Keratinocyte (primary cell): ENCODE measurements at regions not wholly inside any gene's neighbourhood (a gene's known extent, or its start where the extent isn't known, plus 50 kb on each side); places are given as distances from the start of the nearest gene placed in this dataset.

Source experiments
- DNase-seq: peaks from one replicate; pipeline ENCODE4 v3.0.0-alpha.2; 2011; ENCODE audit warnings: low read depth, missing footprints, low spot score
- FAIRE-seq: peaks from 2 replicates; lab custom pipeline; 2011; peaks lifted over from hg19 to GRCh38; lab: Jason Lieb, UNC
- H2AFZ ChIP-seq: 2 replicates; pipeline ENCODE4 v1.6.0; 2012; ENCODE audit warnings: low read length, control low read depth, inconsistent platforms; ENCODE audit not compliant: control insufficient read depth
- H3K27ac ChIP-seq: 2 replicates; pipeline ENCODE4 v1.5.1; 2011; ENCODE audit warnings: low read length; ENCODE audit not compliant: control insufficient read depth, insufficient read depth
- H3K27me3 ChIP-seq: 3 replicates; pipeline ENCODE4 v1.6.0; 2011; ENCODE audit warnings: low read length; ENCODE audit not compliant: control insufficient read depth, insufficient read depth; ENCODE audit errors: extremely low read depth
- H3K36me3 ChIP-seq, 2 experiments: 2 replicates in 1 of 2; 3 replicates in 1 of 2; pipeline ENCODE4 v1.5.1; 2011; ENCODE audit warnings: low read length in 2 of 2, mild to moderate bottlenecking in 1 of 2; ENCODE audit not compliant: control insufficient read depth in 2 of 2, insufficient read depth in 2 of 2; ENCODE audit errors: extremely low read depth in 1 of 2
- H3K4me1 ChIP-seq: 3 replicates; pipeline ENCODE4 v1.5.1; 2011; ENCODE audit warnings: low read length; ENCODE audit not compliant: control insufficient read depth, insufficient read depth; ENCODE audit errors: extremely low read depth
- H3K4me2 ChIP-seq: 3 replicates; pipeline ENCODE4 v1.6.0; 2011; ENCODE audit warnings: low read depth, low read length; ENCODE audit not compliant: control insufficient read depth, insufficient read depth; ENCODE audit errors: extremely low read depth
- H3K4me3 ChIP-seq, 3 experiments: fragments of 200-600 bp in 1 of 3; sonication (generic) in 1 of 3; 2 replicates in 2 of 3; 3 replicates in 1 of 3; pipeline ENCODE4 v1.5.1; 2011 to 2016; ENCODE audit warnings: low read length in 3 of 3, mild to moderate bottlenecking in 3 of 3, control low read depth in 2 of 3, inconsistent platforms in 1 of 3, low read depth in 1 of 3, mixed read lengths in 1 of 3, mixed run types in 1 of 3, moderate library complexity in 1 of 3; ENCODE audit not compliant: control insufficient read depth in 2 of 3, insufficient read depth in 2 of 3; ENCODE audit errors: extremely low read depth in 1 of 3
- H3K79me2 ChIP-seq: 2 replicates; pipeline ENCODE4 v1.6.0; 2012; ENCODE audit warnings: low read length; ENCODE audit not compliant: control insufficient read depth, insufficient read depth
- H3K9ac ChIP-seq: 3 replicates; pipeline ENCODE4 v1.6.0; 2011; ENCODE audit warnings: low read length; ENCODE audit not compliant: control insufficient read depth, insufficient read depth; ENCODE audit errors: extremely low read depth
- H3K9me1 ChIP-seq: 3 replicates; pipeline ENCODE4 v1.6.0; 2011; ENCODE audit warnings: low read length; ENCODE audit not compliant: control insufficient read depth, insufficient read depth; ENCODE audit errors: extremely low read depth
- H3K9me3 ChIP-seq: 2 replicates; pipeline ENCODE4 v1.5.1; 2012; ENCODE audit warnings: low read depth, low read length; ENCODE audit not compliant: control insufficient read depth
- H4K20me1 ChIP-seq: 3 replicates; pipeline ENCODE4 v1.6.0; 2011; ENCODE audit warnings: low read length; ENCODE audit not compliant: control insufficient read depth, insufficient read depth; ENCODE audit errors: extremely low read depth
- EZH2 ChIP-seq: IDR thresholded peaks from one replicate; pipeline ENCODE4 v1.6.1; 2012; ENCODE audit warnings: inconsistent platforms, mild to moderate bottlenecking, low read length, moderate library complexity
- dilution Hi-C: fragments of 300-500 bp; cut with MboI; formaldehyde crosslinking; loops from one replicate; pipeline ENCODE4 v1.7.0; 2020; ENCODE audit warnings: low sequenced_read_pairs; ENCODE audit not compliant: extremely low pct_ligation_motif_present
- TF ChIP-seq, protein P1 (sequence below), 3 experiments: IDR thresholded peaks in 1 of 3; conservative IDR thresholded peaks in 1 of 3; optimal IDR thresholded peaks in 1 of 3; 2 replicates in 2 of 3; 3 replicates in 1 of 3; pipeline versions ENCODE3 to v1.5.1; 2011; ENCODE audit warnings: low read length in 3 of 3, mild to moderate bottlenecking in 3 of 3, moderate library complexity in 2 of 3, control low read depth in 1 of 3, inconsistent platforms in 1 of 3; ENCODE audit not compliant: insufficient read depth in 2 of 3; ENCODE audit errors: extremely low read depth in 1 of 3

DNA sequence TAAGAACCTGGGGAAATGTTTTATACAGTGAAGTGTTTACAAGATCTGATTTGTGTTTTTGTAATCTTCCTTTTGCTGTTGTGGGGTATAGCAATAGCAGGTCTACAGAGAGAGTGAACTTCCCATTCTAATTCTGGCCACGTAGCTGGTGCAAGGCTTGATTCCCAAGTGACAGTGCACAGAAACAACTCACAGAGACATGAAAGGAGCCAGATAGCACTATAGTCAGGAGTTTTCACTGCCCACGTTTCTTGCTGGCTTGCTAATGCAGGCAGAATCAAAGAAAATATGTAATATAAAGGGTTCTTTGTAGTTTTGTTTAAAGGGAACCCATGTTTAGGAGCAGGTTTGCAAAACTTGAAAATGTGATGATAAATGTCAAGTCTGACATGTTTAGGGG is 170.9 kb upstream of the IVNS1ABP start:
- no peak for TF ChIP-seq EZH2
- TF ChIP-seq, protein P1, sequence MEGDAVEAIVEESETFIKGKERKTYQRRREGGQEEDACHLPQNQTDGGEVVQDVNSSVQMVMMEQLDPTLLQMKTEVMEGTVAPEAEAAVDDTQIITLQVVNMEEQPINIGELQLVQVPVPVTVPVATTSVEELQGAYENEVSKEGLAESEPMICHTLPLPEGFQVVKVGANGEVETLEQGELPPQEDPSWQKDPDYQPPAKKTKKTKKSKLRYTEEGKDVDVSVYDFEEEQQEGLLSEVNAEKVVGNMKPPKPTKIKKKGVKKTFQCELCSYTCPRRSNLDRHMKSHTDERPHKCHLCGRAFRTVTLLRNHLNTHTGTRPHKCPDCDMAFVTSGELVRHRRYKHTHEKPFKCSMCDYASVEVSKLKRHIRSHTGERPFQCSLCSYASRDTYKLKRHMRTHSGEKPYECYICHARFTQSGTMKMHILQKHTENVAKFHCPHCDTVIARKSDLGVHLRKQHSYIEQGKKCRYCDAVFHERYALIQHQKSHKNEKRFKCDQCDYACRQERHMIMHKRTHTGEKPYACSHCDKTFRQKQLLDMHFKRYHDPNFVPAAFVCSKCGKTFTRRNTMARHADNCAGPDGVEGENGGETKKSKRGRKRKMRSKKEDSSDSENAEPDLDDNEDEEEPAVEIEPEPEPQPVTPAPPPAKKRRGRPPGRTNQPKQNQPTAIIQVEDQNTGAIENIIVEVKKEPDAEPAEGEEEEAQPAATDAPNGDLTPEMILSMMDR (optimal IDR thresholded peaks at IDR 0.05 in 1 of 3, IDR thresholded peaks at IDR 0.05 in 1 of 3, conservative IDR thresholded peaks at IDR 0.05 in 1 of 3; ENCODE audit: extremely low read depth in 1 of 3, insufficient read depth in 2 of 3, low read length in 3 of 3) = no peak
- H3K9me1 ChIP-seq = no peaks in the 10 kb centered on the region
- no peak for FAIRE-seq
- no peak for DNase-seq
- dilution Hi-C loops = no loop called here
- H3K4me3 ChIP-seq = no peak overlapping the region
- H3K4me1 ChIP-seq = peaks cover 4% of the 10 kb centered on the region
- H3K9me3 ChIP-seq = no peaks in the 10 kb centered on the region
- no peaks in the 10 kb centered on the region for H3K36me3 ChIP-seq
- H4K20me1 ChIP-seq = no peaks in the 10 kb centered on the region
- no peaks in the 10 kb centered on the region for H3K27me3 ChIP-seq
- no peak overlapping the region for H3K9ac ChIP-seq
- no peak overlapping the region for H3K27ac ChIP-seq
- no peak overlapping the region for H3K4me2 ChIP-seq
- no peaks in the 10 kb centered on the region for H3K79me2 ChIP-seq
- no peak overlapping the region for H2AFZ ChIP-seq

DNA sequence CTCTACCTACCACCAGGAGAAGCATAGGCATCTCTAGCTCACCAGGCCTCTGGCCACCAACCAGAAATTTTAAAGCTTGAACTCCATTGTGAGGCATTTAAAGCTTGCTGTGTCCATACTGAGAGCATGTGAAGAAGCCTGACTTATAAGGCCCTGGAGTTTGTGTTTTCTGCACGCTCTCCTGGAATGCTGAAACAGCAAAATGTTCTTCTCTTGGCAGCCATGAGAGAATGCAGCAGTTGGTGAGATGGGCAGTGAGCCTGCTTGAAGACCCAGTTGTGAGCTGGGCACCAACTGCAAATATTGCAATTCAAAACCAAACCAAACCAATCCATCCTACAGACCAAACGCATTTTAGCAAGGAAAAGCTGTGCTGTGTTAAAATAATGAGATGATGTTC is 170.0 kb upstream of the IVNS1ABP start:
- TF ChIP-seq, protein P1 (optimal IDR thresholded peaks at IDR 0.05 in 1 of 3, IDR thresholded peaks at IDR 0.05 in 1 of 3, conservative IDR thresholded peaks at IDR 0.05 in 1 of 3; ENCODE audit: extremely low read depth in 1 of 3, insufficient read depth in 2 of 3, low read length in 3 of 3) = no peak
- no peak for TF ChIP-seq EZH2
- H3K36me3 ChIP-seq = no peaks in the 10 kb centered on the region
- H3K79me2 ChIP-seq = no peaks in the 10 kb centered on the region
- DNase-seq = no peak
- dilution Hi-C loops = no loop called here
- H3K4me2 ChIP-seq = no peak overlapping the region
- no peaks in the 10 kb centered on the region for H3K9me1 ChIP-seq
- no peak overlapping the region for H3K27ac ChIP-seq
- H3K9me3 ChIP-seq = no peaks in the 10 kb centered on the region
- FAIRE-seq = no peak
- peaks cover 4% of the 10 kb centered on the region for H3K4me1 ChIP-seq
- no peak overlapping the region for H3K9ac ChIP-seq
- H2AFZ ChIP-seq = no peak overlapping the region
- no peaks in the 10 kb centered on the region for H4K20me1 ChIP-seq
- H3K27me3 ChIP-seq = no peaks in the 10 kb centered on the region
- H3K4me3 ChIP-seq = no peak overlapping the region
